ENCODE measurements at regions not wholly inside any gene's neighbourhood (a gene's known extent, or its start where the extent isn't known, plus 50 kb on each side); places are given as distances from the start of the nearest gene placed in this dataset.

DNA sequence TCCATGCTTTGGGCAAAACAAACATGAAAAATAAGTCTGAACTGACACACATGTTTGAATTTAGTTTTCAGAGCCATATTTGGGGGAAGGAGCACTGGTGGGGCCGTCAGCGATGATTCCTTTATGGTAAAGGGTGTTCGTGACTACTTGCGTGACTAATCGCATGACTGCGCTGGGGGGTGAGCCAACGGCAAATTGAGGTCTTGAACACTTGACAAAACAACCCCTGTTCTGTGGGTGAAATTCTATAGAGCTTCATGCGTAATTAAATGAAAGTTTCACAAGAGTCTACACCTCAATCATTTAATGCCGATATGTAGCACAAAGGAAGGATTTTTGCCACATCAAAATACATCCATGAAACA, 127.5 kb upstream of the CYP1B1 start:
- DNase-seq, result no peak

DNA sequence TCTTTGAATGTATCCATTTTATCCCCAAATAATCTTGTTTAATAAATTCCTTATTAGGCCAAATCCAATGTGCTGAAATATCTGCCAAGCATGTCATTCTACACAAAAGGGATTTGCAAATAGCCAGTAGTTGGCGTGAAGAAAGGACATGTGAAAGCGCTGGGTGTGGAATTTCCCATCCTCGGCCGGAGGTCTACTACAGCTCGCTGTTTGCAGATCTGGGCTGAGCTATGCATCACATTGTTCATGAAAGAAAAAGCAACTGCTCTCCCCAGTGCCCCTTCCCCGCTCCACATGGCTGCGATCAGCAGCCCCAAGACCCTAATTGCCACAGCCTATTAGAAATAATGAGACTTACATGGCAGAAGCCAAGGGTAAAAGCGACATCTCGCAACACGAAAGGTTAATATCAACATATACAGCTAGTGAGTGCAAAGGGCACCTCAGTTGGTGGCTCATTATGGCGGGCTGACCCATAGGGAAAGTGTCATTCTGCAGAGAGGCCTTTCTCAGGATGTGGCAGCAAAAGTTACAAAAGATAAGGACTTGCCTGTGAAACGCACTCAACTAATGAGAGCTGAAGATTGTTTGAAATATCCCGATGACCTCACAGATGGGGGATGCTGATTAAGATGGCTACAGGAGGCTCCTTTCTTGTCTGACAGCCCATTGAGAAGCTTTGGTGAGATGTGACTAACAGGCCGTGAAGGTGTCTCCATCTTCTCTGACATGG, 126.9 kb upstream of the CYP1B1 start:
- no peak for DNase-seq

DNA sequence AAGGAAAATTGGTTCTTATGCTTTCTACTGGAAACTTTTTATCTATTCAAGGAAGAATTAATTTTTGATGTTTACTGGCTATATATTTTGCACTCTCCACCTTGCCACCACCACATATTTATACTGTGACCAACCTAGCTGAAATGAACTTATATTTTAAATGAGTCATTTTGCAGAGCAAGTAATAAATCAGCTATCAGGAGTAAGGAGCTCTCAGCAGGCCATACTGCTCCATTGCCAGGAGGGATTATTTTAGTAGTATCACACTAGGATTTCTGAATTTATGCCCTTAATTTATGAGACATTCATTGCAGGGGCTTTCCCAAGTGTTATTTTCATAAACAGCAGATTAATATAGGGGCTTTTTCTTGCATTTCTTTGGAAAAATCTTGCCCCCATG, 125.8 kb upstream of the CYP1B1 start:
- no peak for DNase-seq

DNA sequence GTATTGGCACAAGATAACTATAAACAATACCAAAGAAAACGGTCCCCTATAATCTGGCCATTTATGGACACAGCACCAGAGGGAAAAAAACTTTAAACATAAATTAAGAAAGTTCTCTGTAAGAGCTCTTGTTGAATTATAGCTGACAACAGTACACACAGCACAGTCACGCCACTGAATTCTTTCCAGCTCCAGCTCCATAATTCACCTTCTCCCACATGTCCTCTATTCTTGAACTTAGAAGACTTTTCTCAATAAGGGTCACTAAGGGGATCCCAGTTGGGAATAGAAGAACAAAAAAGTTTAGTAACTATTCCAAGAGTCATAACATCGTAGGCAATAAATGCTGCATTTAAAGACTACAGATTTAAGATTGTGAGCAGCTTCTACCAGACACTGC, 124.6 kb upstream of the CYP1B1 start:
- no peak for DNase-seq

DNA sequence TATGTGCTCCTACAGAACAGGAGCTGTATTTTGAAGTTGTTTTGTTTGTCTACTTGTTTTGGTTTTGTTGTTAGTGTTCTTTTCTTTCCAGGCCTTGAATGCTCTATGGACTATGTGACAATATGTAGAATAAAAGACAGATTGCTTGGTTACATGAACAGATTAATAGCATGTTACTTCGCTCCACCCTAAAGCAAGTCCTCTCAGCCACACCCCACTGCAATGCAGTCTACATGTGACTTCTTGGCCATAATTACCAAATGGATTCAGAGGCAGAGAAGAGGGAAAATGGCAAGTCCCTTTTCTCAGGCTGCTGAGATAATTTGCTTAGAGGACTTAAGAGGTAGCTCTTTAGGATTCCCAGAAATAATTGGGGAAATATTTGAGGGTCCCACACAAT, 123.2 kb upstream of the CYP1B1 start:
- DNase-seq, result no peak

DNA sequence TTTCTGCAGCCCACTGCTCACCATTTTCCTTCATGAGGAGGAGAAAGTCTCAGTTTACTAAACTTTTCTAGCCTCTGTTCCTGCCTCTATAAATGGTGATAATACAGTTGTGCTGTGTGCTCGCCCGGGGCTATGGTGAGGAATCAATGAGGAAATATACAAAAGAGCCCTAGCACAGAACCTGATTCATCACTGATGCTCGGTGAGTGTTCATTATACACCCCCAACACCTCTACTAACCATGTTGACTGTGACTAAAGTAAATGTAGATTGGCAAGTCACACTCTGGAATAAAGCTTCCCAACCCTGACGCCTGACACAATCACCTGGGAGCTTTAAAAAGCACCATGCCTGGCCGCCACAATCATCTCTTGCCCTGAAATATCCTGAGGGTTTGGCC, 118.8 kb upstream of the CYP1B1 start:
- no peak for DNase-seq

DNA sequence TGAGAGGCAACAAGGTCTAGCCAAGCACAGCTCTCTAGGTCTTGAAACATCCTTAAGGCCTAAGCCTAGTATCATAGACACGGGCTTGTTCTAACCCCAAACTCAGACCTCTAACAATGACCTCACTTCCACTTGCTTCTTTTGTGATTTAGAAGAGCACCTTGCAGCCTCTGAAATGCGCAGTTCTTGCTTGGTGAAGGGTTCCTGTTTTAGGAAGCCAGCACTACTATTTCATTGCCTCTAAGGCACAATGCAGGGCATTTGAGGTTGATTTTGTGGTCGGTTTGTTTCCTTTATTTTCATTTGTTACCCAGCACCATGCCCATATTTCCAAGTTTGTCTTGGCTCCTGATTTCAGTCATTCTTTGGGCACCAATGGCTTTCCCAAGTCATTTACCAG, 117.0 kb upstream of the CYP1B1 start:
- DNase-seq, result no peak

DNA sequence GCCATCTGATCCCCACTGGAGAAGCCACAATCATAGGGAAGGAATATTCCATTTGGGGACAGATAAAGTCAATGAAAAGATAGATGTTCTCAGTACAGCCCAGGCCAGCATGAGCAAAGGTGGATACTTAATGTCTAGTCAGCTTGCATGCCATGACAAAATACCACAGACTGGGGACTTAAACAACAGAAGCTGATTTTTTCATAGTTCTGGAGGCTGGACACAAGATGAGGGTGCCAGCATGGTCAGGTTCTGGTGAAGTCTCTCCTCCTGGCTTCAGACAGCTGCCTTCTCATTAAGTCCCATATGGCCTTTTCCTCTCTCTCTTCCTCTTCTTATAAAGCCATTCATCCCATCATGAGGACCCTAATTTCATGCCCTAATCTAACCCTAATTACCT, 116.1 kb upstream of the CYP1B1 start:
- no peak for DNase-seq

DNA sequence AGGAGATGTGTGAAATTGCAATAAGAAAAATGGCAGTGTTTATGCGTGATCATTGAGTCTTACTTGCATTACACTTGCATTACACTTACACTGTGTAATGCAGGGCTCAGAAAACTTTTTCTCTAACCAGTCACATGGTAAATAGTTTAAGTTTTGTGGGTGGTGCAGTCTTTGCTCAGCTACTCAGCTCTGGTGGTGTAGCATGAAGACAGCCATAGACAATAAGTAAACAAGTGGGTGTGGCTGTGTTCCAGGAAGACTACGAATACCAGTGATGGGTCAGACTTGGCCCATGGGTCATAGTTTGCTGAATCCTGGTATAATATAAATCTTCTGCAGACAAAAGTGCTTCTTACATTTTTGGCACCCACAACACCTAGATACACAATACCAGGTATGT, 115.6 kb upstream of the CYP1B1 start:
- no peak for DNase-seq

DNA sequence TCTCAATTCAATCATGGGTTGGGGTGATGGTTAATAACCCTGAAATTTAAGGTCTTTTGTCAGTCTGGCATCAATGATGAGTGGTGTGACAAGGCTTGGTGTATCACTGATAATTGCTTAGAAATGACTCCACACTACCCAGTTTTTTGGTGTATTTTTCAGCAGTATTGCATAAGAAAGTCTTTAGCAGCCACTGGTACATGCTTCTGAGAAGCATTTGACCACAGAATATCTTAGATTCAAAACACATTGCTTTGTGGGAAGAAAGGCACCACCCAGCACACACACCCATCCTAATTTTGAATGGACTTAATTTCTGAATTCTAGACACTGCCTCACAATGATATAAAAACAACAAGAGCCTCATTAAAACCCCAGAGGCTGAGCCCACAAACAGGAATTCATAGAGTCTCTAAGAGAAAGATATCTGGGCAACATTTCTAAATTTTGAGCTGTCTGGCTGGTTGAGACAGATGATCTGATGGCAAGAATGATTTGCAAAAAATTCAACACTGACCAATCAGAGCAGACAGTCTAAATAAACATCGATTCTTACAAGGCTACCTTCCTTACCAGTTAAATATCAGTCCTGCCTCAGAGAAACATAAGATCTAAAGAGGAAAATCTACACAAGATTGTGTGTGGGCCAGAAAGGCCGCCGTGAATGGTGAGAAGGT, 114.7 kb upstream of the CYP1B1 start:
- DNase-seq, result no peak

DNA sequence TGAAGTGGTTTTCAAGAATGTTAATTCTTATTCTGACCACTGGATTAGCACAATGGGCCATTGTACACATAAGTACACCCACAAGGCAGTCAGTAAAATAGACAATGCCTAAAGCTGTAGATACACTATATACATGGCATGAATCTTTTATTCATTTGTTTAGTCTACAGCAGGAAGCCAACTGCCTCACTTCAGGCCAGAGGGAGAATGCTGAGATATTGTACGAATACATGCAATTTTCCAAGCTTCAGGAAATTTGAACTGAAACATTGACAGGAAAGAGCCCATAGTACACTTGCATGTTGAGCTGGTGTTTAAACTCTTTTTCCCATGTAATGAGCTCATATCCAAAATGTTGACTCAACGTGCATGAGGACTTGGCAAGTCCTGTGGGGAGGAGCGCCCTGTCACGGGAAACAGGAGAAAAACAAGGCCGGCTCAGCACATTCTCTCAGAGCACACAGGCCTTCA, 111.6 kb upstream of the CYP1B1 start:
- no peak for DNase-seq

DNA sequence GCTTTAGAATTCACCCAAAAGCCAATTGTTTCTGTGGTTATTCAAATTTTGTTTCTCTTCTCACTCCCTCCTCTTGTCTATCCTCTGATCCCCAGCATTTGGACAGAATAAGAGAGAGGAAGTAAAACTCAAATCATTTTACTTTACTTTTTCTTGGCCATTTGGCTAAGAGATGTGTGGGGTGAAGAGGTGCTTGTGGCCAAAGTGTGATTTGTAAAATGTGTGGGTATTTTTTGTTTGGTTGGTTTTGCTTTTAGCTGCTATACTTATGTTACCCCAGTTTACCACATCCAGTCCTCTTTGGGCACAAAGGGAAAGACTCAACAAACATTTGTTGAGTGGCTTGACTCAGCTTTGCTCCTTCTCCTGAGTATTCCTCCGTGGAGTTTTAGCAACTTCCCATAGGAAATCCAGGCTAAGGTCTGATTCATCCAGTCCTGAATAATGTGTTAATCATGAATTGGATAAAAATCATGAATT, 109.1 kb upstream of the CYP1B1 start:
- no peak for DNase-seq

DNA sequence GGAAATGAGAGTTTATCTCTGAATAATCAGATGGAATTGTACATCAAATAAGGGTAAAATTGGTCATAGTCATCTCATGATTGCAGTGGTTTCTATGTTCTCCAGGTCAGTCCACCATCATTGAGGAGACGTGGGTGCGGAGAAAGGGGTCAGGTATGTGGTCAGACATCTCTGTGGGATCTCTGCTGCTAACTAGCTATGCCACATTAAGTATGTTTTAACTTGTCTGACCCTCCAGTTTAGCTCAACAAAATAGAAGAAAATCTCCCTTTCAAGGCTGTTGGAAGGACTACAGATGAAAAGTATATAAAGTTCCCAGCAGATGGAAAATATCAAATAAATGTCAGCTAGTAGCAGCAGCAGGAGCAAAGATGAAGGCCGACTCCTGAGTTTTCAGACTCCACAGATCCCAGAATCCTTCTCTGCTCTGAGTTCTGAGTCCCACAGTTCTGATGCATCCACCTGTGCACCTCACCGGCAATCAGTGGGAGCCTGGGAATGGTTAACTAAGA, 106.6 kb upstream of the CYP1B1 start:
- peak; percentile 38 for DNase-seq

DNA sequence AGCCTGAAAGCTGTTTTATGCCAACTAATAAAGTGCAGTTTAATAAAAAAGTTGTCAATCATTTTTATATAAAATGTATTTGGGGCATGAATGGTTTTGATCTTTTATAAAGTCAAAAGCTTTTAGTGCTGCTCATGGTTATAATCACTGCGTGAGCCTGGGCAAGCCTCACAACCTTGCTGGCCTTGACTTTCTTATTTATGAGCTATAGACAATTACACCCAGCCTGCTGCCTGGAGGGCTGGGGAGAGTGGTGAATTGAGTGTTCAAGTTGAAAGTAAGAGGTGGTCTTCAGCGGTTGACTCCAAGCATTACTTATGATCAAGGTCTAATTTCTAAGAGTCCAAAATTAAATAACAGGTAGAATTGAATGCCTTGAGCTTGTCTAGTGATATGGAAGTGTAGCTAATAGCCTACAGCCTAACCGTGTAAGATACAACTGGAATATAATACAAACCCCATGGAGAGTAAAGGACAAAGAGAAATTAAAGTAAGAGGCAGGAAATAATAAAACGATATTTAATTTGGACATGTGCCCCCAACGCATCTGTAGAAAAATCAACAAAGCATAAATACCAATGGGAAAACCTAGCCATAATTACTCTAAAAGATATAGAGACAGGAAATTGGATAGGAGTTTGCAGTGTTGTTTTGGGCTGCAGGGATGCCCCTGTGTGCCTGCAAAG, 106.0 kb upstream of the CYP1B1 start:
- no peak for DNase-seq

DNA sequence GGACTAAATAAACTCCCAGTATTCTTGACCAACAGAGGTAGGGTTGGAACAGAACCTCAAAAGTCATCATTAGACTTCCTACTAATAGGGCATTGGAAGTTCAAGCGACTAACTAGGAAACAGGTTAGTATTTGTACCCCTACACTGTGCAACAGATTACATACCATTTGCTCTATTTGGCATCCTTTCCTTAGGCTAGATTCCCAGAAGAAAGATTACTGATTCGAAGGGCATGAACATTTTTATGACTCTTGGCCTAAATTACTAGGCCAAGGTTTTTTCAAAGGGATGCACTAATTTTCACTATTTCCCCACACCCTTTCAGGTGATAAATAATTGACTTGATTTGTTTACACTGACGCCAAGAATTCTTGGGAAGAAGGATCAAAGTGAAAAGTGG, 104.8 kb upstream of the CYP1B1 start:
- DNase-seq, result no peak

DNA sequence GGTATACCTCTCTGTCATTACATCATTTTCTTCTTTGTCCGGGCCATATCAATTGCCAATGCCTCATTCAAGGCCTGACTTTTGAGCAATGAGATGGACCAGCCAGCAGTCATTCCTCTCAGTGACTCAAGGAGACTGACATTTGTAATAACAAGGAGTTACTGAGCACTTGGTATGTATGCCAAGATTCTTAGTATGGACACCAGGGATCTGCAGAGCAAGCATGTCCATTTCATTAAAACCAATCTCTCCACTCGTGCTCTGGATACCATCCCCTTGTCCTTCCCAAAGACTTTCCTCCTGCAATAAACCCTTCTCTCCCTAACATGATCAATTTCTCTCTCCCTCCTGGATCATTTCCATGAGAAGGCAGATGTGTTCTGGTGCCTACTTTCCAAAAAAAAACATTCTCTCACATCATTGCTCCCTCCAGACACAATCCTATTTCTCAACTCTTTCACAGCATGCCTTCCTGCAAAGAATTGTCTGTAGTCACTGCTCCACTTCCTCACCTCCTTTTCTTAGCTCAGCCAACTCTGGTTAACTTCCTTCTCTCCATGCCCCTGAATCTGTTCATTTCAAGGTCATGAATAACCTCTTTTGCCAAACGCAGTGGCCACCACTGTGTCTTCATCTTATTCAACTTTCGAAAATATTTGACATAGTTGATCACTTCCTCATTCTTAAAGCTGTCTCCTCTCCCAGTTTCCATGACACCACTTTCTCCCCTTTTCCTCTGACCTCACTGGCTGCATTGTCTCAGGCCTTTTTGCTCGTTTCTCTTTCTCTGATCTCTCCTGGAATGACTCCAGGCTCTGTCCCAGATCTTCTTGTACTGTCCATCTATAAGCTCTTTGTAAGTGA, 102.8 kb upstream of the CYP1B1 start:
- DNase-seq, result no peak

DNA sequence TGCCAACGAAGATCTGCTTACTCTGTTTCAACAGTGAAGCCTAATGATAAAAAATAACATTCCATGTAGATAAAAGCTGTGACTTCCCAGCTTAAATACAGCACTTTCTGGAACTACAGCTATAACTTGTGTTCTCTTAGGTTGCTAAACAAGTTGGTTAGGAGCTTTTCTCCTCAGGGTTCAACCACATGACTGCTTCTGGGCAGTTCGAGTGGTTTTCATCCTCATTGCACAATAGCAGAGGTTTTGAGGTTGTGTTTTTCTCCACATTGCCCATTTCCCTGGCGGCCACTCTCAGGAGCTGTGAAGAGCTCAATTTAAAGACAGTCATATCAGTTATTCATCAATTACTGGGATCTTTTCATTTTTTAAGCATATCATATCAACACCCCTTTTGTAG, 102.2 kb upstream of the CYP1B1 start:
- DNase-seq, result no peak

DNA sequence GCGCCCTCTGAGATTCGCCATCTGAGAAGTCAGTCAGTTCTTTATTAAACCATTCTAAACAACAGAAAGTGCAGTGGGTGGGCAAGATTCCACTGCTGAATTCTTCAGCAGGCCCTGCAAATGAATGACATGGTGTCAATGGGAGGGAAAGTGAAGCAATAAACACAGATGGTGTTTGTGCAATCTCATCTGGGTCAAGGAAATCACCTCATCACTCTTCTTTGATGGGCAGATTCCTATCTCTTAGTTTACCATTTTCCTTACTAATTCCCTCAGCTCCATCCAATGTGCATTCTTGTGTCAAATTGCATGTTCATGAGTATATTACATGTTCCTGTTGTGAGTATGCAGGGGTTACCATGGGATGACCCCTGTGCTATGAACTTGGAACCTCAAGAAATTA, 100.7 kb upstream of the CYP1B1 start:
- DNase-seq, result no peak

DNA sequence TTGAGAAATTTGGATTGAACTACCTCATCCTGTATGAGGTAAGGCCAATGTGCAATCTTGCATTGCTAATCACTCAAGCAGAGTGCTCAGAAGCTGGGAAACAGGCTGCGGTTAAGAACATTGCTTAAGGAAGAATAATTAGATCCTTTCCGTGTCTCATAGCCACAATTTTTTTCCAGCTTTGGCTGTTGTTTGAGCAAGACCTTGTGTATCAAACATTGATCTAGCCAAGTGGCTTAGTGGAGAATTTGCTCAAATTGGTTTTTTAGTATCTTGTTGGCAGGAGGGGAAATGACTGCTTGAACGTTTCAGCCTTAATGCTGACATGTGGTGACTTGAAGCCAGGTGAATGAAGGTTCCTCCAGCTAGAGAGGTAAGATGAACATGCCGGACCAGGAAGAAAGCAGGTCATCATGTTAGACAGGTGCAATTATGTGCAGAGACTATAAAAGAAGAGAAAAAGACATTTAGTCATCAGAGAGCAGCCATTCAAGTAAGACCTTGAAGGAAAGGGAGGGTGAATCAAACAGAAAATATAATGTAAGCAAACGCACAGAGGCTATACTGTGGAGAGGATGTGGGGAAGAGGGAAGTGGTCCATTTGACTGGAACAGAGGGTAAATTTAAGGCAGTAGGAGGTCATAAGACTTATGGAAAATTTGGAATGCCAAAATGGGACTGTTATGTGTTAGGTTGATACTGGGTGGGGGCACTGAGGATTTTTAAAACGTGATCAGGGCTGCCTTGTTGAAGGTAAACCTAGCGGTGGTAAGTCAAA, 98.9 kb upstream of the CYP1B1 start:
- DNase-seq, result no peak

DNA sequence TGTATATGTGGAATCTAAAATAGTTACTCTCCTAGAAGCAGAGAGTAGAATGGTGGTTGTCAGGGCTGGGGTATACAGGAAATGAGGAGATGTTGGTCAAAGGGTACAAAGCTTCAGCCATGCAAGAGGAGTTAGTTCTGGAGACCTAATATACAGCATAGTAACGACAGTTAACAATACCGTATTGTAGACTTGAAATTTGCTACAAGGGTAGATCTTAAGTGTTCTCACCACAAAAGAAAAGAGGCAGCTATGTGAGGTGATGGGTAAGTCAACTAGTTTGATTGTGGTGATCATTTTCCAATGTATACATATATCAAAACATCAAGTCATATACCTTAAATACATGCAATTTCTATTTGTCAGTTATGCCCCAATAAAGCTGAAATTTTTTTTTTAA, 98.2 kb upstream of the CYP1B1 start:
- DNase-seq, result no peak

DNA sequence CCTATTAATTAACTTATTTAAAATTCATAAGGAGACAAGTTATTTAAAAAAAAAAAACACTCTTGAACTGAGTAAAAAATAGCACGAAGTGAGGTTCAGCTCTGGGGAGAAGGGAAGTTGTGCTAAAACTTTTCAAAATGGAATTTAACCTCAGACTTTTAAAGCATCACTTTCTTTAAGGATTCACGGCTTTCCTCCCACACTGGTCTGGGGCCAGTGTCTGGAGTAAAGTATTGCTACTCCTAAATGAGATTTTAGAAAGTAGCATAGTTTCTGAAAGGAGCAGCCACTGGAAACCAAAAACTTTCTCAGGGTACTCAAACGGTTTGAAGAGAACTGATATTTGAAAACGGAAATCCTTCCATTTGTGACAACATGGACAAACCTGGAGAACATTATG, 97.7 kb upstream of the CYP1B1 start:
- DNase-seq, result no peak

Data from right kidney (tissue), 1 donor.